ENCODE measurements at regions not wholly inside any gene's neighbourhood (a gene's known extent, or its start where the extent isn't known, plus 50 kb on each side); places are given as distances from the start of the nearest gene placed in this dataset.
"Not testable (repeated sequence)": the region's sequence is repeated elsewhere in the genome, so short reads cannot be mapped to it uniquely, and the experiment has no call there.

GRCh38 chr11:129637473-129637872, 178.2 kb upstream of the TMEM45B start:
- DNase-seq (ENCODE audit: low read depth in 2 of 2): no peak

- no peak for DNase-seq (ENCODE audit: low read depth in 2 of 2)
Observed at GRCh38 chr11:129637983-129638776, 177.5 kb upstream of the TMEM45B start.

GRCh38 chr11:129639300-129639699, 176.3 kb upstream of the TMEM45B start:
- DNase-seq (ENCODE audit: low read depth in 2 of 2): peak in 1 of 2 donors; percentile 28

GRCh38 chr11:129640671-129641070, 175.0 kb upstream of the TMEM45B start:
- DNase-seq (ENCODE audit: low read depth in 2 of 2): no peak

- peak in 1 of 2 donors; percentile 21 for DNase-seq (ENCODE audit: low read depth in 2 of 2)
Observed at GRCh38 chr11:129643031-129643721, 172.5 kb upstream of the TMEM45B start.

- DNase-seq (ENCODE audit: low read depth in 2 of 2): no peak
Observed at GRCh38 chr11:129644326-129644725, 171.3 kb upstream of the TMEM45B start.

- DNase-seq (ENCODE audit: low read depth in 2 of 2): no peak
Observed at GRCh38 chr11:129645943-129646342, 169.7 kb upstream of the TMEM45B start.

- DNase-seq (ENCODE audit: low read depth in 2 of 2): not testable (repeated sequence)
Observed at GRCh38 chr11:129650044-129650443, 165.6 kb upstream of the TMEM45B start.

- no peak for DNase-seq (ENCODE audit: low read depth in 2 of 2)
Observed at GRCh38 chr11:129652835-129653234, 162.8 kb upstream of the TMEM45B start.

GRCh38 chr11:129655247-129655832, 160.3 kb upstream of the TMEM45B start:
- DNase-seq (ENCODE audit: low read depth in 2 of 2): no peak

GRCh38 chr11:129657866-129658525, 157.7 kb upstream of the TMEM45B start:
- no peak for DNase-seq (ENCODE audit: low read depth in 2 of 2)

- DNase-seq (ENCODE audit: low read depth in 2 of 2): no peak
Observed at GRCh38 chr11:129658526-129658867, 157.2 kb upstream of the TMEM45B start.

GRCh38 chr11:129680907-129681306, 134.7 kb upstream of the TMEM45B start:
- no peak for DNase-seq (ENCODE audit: low read depth in 2 of 2)

- no peak for DNase-seq (ENCODE audit: low read depth in 2 of 2)
Observed at GRCh38 chr11:129681344-129682114, 134.1 kb upstream of the TMEM45B start.

GRCh38 chr11:129686269-129686668, 129.4 kb upstream of the TMEM45B start:
- no peak for DNase-seq (ENCODE audit: low read depth in 2 of 2)

- no peak for DNase-seq (ENCODE audit: low read depth in 2 of 2)
Observed at GRCh38 chr11:129691142-129691541, 124.5 kb upstream of the TMEM45B start.

- DNase-seq (ENCODE audit: low read depth in 2 of 2): peak in 1 of 2 donors; percentile 8
Observed at GRCh38 chr11:129694538-129694937, 121.1 kb upstream of the TMEM45B start.

- DNase-seq (ENCODE audit: low read depth in 2 of 2): no peak
Observed at GRCh38 chr11:129694966-129695365, 120.7 kb upstream of the TMEM45B start.

- peak; percentile 65 to 66 for DNase-seq (ENCODE audit: low read depth in 2 of 2)
Observed at GRCh38 chr11:129695571-129696308, 119.9 kb upstream of the TMEM45B start.

GRCh38 chr11:129696309-129696989, 119.2 kb upstream of the TMEM45B start:
- no peak for DNase-seq (ENCODE audit: low read depth in 2 of 2)
